IPS-NIHi11 (cell line): ENCODE measurements at regions not wholly inside any gene's neighbourhood (a gene's known extent, or its start where the extent isn't known, plus 50 kb on each side); places are given as distances from the start of the nearest gene placed in this dataset.
A peak's percentile ranks its signal among the peaks of the same experiment; 100 is the strongest.
"Not testable (repeated sequence)": the region's sequence is repeated elsewhere in the genome, so short reads cannot be mapped to it uniquely, and the experiment has no call there.

ENCODE experiments used
- DNase-seq: peaks from one replicate; pipeline ENCODE4 v3.0.0; 2012; ENCODE audit warnings: mixed read lengths, low spot score

DNA sequence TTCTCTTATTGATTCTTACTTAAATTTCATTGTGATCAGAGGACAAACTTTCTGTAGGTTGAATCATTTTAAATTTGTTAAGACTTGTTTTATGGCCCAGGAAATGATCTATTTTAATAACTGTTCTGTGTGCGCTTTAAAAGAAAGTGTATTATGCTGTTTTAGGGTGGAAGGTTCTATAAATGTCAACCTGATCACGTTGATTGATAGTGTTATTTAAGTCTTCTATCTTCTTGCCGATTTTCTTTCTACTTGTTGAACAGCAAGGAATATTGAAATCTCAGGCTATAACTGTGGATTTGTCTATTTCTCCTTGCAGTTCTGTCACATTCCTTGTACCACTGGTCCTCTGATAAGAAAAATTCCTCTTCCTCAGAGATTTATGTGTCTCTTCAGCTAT, 112.7 kb downstream of the TANC2 start:
- no peak for DNase-seq

GRCh38 chr17:63082273-63082861, 116.3 kb downstream of the TANC2 start:
- DNase-seq = no peak

DNA sequence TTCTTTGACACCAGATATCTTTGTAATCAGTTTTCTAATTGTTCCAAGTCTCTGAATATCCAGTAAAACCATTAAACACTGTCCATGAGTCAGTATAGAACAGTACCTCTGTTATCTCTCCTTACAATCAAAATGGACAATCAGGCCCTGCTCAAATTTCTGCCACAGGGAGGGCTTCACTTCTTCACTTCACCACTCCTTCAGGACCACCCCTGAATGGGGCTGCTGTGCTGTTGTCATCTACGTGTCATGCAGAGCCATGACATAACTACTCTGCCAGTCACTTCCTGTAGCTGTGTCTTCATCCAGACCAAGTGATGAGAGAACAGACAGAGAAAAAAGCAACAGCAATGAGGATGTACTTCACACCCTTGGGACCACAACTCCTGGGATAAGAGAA, 116.9 kb downstream of the TANC2 start:
- no peak for DNase-seq

DNA sequence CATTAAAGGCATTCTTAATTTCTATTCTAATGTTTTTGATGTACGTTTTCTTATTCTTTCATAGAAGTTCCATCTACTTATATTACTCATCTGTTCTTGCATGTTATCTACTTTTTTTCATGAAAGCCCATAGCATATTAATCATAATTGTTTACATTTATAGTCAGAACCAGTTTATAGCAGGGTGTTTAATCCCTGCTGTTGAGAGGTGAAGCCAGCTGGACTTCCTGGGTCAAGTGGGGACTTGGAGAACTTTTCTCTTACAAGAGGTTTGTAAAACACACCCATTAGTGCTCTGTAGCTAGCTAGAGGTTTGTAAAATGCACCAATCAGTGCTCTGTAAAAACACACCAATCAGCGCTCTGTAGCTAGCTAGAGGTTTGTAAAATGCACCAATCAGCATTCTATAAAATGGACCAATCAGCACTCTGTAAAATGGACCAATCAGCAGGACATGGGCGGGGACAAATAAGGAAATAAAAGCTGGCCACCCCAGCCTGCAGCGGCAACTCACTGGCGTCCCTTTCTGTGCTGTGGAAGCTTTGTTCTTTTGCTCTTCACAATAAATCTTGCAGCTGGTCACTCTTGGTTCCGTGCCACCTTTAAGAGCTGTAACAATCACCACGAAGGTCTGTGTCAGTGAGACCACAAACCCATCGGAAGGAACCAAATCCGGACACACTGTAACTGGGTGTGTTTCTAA, 120.6 kb downstream of the TANC2 start:
- DNase-seq = no peak

DNA sequence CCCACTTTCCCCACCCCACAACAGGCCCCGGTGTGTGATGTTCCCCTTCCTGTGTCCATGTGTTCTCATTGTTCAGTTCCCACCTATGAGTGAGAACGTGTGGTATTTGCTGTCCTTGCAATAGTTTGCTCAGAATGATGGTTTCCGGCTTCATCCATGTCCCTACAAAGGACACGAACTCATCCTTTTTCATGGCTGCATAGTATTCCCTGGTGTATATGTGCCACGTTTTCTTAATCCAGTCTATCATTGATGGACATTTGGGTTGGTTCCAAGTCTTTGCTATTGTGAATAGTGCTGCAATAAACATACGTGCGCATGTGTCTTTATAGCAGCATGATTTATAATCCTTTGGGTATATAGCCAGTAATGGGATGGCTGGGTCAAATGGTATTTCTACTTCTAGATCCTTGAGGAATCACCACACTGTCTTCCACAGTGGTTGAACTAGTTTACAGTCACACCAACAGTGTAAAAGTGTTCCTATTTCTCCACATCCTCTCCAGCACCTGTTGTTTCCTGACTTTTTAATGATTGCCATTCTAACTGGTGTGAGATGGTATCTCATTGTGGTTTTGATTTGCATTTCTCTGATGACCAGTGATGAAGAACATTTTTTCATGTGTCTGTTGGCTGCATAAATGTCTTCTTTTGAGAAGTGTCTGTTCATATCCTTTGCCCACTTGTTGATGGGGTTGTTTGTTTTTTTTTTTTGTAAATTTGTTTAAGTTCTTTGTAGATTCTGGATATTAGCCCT, 124.5 kb downstream of the TANC2 start:
- not testable (repeated sequence) for DNase-seq

DNA sequence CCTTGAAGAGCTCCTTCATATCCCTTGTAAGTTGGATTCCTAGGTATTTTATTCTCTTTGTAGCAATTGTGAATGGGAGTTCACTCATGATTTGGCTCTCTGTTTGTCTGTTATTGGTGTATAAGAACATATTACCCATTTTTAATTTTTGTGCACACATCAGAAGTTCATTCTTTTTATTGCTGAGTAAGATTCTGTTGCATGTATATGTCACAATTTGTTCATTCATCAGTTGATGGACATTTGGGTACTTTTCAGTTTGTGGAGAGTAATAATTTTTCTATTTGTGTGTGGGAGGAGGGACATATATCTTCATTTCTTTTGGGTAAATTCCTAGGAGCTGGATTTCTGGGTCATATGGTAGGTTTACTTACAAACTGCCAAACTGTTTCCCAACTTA, 125.9 kb downstream of the TANC2 start:
- DNase-seq = not testable (repeated sequence)

DNA sequence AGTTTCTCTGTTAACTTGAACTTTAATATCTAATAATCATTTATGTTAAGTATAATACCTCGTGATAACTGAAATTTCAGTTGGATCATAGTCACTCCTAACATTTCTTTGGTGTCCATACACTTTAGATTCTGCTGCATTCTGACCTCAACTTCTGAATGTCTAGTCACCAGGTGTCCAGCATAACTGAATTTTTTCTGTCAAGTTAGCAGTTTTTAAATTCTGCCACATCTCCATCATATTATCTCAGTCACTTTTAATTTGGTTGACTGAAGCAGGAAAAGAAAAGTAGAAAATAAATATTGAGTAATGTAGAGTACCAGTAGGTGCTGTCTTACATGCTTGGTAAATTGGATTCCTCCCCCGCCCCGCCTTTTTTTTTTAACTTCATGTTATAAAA, 128.6 kb downstream of the TANC2 start:
- DNase-seq = no peak

DNA sequence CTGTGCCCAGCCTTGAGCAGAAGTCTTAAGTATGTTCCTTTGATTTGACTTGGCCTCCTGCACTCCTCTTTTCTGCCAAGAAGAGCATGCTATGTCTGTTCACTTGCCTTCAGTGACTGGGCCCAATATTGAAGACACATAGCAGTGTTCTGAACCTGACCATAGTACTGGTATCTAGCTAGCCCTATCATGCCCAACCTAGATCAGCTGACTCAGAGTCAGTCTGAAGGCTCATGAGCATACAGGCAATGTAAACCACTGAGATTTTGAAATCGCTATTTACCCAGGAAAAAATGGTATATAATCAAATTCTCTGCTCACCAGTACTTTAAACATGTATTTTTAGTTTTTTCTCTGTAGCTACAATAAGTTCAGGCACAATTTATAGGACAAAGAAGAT, 129.4 kb downstream of the TANC2 start:
- DNase-seq = no peak

GRCh38 chr17:63095879-63096278, 129.8 kb downstream of the TANC2 start:
- DNase-seq = no peak

DNA sequence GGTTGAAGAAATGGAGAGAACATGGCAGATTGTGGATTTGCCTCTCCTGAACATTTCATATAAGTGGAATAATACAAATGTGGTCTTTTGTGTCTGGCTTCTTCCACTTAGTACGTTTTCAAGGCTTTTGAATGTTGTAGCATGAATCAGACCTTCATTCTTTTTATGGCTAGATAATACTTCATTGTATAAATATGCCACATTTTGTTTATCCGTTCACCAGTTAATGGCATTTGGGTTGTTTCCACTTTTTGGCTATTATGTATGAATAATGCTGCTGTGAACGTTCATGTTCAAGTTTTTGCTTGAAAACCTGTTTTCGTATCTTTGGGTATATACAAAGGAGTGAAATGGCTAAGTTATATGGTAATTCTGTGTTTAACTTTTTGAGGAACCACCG, 130.4 kb downstream of the TANC2 start:
- no peak for DNase-seq

DNA sequence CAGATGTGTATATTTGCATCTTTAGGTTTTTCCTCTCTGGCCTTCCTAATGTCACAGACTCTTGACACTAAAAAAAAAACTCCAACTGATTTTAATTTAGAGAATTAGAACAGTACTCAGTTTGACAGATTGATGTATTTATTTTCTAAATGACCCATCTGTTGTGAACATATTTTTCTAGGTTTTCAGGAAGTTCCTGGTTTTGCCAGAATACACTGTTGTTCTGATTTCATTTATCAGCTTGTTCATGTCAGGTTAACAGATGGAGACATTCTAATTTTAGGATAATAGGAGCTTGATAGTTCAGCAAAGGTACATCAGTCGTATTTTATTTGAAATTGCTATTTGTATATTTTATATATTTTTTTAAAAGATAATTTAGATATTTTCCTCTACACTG, 133.4 kb downstream of the TANC2 start:
- no peak for DNase-seq

DNA sequence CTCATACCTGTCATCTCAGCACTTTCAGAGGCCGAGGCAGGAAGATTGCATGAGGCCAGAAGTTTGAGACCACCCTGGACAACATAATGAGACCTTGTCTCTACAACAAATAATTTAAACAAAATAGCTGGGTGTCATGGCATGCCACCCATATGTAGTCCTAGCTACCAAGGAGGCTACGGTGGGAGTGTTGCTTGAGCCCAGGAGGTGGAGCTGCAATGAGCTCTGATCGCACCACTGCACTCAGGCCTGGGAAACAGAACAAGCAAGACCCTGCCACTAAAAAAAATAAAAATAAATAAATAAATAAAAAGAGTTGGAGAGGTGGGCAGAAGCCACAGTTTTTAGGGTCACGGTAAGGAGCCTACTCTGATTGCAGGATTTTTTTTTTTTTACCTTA, 136.0 kb downstream of the TANC2 start:
- DNase-seq = no peak

DNA sequence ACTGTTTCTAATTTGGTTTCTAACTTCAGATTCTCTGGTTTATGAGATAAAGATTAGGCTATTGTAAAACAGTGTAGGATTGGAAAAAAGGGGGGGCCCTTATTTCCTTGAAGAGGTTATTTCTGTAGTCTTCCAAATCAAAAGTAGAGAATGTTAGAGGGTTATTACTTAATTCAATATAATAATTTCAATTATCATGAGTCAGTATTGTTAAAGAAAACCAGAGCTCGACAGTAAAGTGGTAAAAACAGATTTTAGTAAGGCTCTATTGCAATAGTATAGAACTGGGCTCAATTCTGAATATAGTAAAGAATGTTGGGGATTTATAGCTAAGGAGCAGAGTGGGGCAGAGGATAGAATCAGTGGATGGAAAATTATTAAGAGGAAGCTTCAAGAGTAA, 140.0 kb downstream of the TANC2 start:
- no peak for DNase-seq

- DNase-seq = no peak
These were observed 143.6 kb downstream of the TANC2 start for GRCh38 chr17:63109661-63110060.

GRCh38 chr17:63113167-63113566, 147.1 kb downstream of the TANC2 start:
- DNase-seq = peak; percentile 22

- DNase-seq = peak; percentile 57
These were observed 150.2 kb downstream of the TANC2 start for GRCh38 chr17:63116228-63116627.

GRCh38 chr17:63116967-63117830, 151.2 kb downstream of the TANC2 start:
- DNase-seq = peak; percentile 53

- DNase-seq = no peak
These were observed 154.4 kb downstream of the TANC2 start for GRCh38 chr17:63120406-63120805.

GRCh38 chr17:63124536-63124935, 158.5 kb downstream of the TANC2 start:
- DNase-seq = no peak

- no peak for DNase-seq
These were observed 158.9 kb downstream of the TANC2 start for GRCh38 chr17:63124958-63125357.

GRCh38 chr17:63125987-63126386, 160.0 kb downstream of the TANC2 start:
- DNase-seq = no peak

DNA sequence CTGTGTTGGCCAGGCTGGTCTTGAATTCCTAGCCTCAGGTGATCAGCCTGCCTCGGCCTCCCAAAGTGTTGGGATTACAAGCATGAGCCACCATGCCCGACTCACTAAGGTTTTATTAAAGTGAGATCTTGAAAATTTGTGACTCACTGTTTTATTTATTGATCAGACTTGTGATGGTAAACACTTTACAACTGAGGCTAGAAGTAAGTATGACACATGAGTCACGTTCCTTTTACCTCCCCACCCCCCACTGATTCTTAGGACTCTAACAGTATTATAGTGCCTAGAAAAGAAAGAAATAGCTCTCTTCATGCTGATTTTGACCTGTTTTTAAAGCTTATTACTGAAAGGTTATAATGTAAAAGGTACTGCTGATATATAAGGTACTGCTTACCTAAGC, 160.6 kb downstream of the TANC2 start:
- DNase-seq = no peak
